Esophagus squamous epithelium (tissue), 5 donors: ENCODE measurements at regions not wholly inside any gene's neighbourhood (a gene's known extent, or its start where the extent isn't known, plus 50 kb on each side); places are given as distances from the start of the nearest gene placed in this dataset.

Experiments
- DNase-seq: peaks from one replicate; lab custom pipeline; 2025; lab: John Stamatoyannopoulos, UW
- H3K27ac ChIP-seq, 4 donors: fragments of 200-600 bp; sonication (generic); one replicate each; pipeline ENCODE4 v1.5.1; 2016 to 2019; ENCODE audit warnings: mild to moderate bottlenecking in 1 of 4
- H3K27me3 ChIP-seq, 4 donors: fragments of 200-600 bp; sonication (generic); 1 replicate in 3 of 4; 2 replicates in 1 of 4; pipeline versions ENCODE4 v1.5.1 to v1.6.0; 2017 to 2021; ENCODE audit warnings: antibody characterized with exemption in 1 of 4
- H3K36me3 ChIP-seq, 3 donors: fragments of 200-600 bp; sonication (generic); one replicate each; pipeline ENCODE4 v1.5.1; 2016 to 2019
- H3K4me1 ChIP-seq, 3 donors: fragments of 200-600 bp; sonication (generic); one replicate each; pipeline ENCODE4 v1.5.1; 2017 to 2019
- H3K4me3 ChIP-seq, 4 donors: fragments of 200-600 bp; sonication (generic); 1 replicate in 3 of 4; 2 replicates in 1 of 4; pipeline ENCODE4 v1.5.1; 2016 to 2019; ENCODE audit warnings: mild to moderate bottlenecking in 2 of 4, moderate library complexity in 1 of 4
- H3K9me3 ChIP-seq, 3 donors: fragments of 200-600 bp; sonication (generic); one replicate each; pipeline ENCODE4 v1.5.1; 2016 to 2019
- POLR2A ChIP-seq, 4 donors: fragments of 450-650 bp; IDR thresholded peaks; one replicate each; pipeline ENCODE4 v1.6.1; 2017; ENCODE audit warnings: antibody characterized with exemption in 4 of 4, mild to moderate bottlenecking in 4 of 4, moderate library complexity in 3 of 4
- WGBS, 2 donors: methylation state at CpG; one replicate each; pipeline ENCODE4 v1.1.5; 2018; 5-methylcytosine and 5-hydroxymethylcytosine counted together
- intact Hi-C: fragments of 100-400 bp; cut with DNase I; formaldehyde crosslinking; loops from one replicate; pipeline ENCODE4 v1.15.0; 2022
- TF ChIP-seq, protein P1 (sequence below), 6 experiments: fragments of 450-650 bp in 4 of 6; fragments of 200-600 bp in 2 of 6; sonication (generic) in 2 of 6; IDR thresholded peaks; one replicate each; pipeline ENCODE4 v1.5.1; 2016 to 2019; ENCODE audit warnings: antibody characterized with exemption in 6 of 6, mild to moderate bottlenecking in 4 of 6, moderate library complexity in 4 of 6
- donor health status: DM: yes; HTN: yes; CAD: no.

DNA sequence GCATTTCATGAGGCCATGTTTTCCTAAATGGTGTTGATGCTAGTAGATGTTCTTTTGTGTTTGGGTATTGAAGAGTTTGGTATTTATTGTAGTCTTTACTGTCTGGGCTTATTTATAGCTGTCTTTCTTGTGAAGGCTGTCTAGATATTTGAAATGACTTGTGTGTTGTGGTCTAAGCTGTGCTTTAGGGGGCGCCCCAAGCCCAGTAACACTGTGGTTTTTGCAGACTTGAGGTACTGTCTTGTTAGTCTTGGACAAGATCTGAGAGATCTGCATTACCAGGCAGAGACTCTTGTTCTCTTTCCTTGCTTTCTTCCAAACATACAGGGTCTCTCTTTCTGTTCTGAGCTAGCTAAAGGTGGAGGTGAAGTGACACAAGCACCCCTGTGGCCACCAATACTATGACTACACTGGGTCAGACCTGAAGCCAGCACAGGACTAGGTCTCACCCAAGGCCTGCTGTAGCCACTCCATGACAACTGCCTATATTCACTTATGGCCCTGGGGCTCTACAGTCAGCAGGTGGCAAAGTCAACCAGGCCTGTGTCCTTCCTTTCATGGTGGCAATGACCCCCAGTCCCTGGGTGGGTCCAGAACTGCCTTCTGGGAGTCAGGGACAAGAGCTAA is 152.1 kb upstream of the TBC1D5 start:
- DNase-seq = no peak
- Histone ChIP-seq H3K27ac (no peak overlapping the region), H3K9me3 (no peaks in the 10 kb centered on the region), H3K4me1 (no peaks in the 10 kb centered on the region), H3K36me3 (no peaks in the 10 kb centered on the region), H3K4me3 (no peak overlapping the region), H3K27me3 (no peaks in the 10 kb centered on the region)
- intact Hi-C loops = no loop called here
- WGBS, 2 donors = 10 to 20% methylated on average over 1 of the region's 1 CpG
- TF ChIP-seq POLR2A (IDR thresholded peaks at IDR 0.05) = no peak
- TF ChIP-seq, protein P1, sequence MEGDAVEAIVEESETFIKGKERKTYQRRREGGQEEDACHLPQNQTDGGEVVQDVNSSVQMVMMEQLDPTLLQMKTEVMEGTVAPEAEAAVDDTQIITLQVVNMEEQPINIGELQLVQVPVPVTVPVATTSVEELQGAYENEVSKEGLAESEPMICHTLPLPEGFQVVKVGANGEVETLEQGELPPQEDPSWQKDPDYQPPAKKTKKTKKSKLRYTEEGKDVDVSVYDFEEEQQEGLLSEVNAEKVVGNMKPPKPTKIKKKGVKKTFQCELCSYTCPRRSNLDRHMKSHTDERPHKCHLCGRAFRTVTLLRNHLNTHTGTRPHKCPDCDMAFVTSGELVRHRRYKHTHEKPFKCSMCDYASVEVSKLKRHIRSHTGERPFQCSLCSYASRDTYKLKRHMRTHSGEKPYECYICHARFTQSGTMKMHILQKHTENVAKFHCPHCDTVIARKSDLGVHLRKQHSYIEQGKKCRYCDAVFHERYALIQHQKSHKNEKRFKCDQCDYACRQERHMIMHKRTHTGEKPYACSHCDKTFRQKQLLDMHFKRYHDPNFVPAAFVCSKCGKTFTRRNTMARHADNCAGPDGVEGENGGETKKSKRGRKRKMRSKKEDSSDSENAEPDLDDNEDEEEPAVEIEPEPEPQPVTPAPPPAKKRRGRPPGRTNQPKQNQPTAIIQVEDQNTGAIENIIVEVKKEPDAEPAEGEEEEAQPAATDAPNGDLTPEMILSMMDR (IDR thresholded peaks at IDR 0.05) = peak in 4 of 6 experiments; percentile 5 to 70 (median 26)

DNA sequence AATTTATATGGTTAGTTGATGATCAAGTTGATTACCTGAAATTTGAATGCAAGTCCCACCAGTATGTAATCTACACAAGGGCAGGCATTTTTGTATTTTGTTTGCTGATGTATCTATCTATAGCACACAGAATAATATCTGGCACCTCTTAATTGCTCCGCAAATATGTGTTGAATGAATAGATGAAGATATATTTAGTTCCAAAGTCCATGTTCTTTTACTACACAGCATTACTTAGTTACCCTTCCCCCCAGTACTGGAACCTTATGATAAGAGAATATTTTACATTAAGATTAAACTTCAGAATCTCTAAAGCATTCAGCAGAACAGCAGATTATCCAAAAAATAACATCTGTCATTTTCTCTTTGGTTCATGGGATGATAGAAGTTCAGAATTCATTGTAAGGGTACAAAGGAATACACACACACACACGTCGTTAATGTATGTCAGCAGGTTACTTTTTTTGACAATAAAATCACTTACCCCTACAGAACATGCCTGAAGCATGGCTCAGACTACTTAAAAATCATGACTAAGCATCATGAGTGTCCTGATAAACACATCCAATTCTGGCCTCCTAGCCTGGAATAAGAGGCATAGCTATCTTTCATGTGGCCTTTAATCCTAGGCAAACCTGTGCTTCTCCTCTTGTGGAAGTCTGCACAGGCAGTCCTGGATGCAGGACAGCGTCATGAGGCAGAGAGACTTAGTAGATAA is 148.9 kb upstream of the TBC1D5 start:
- H3K36me3 ChIP-seq = no peaks in the 10 kb centered on the region
- intact Hi-C loops = no loop called here
- H3K4me1 ChIP-seq = no peaks in the 10 kb centered on the region
- TF ChIP-seq, protein P1 (IDR thresholded peaks at IDR 0.05) = no peak
- no peak for TF ChIP-seq POLR2A (IDR thresholded peaks at IDR 0.05)
- WGBS, 2 donors = 80 to 87% methylated on average over 4 of the region's 4 CpGs
- no peak for DNase-seq
- H3K4me3 ChIP-seq = no peak overlapping the region
- no peak overlapping the region for H3K27ac ChIP-seq
- H3K9me3 ChIP-seq = no peaks in the 10 kb centered on the region
- no peaks in the 10 kb centered on the region for H3K27me3 ChIP-seq

DNA sequence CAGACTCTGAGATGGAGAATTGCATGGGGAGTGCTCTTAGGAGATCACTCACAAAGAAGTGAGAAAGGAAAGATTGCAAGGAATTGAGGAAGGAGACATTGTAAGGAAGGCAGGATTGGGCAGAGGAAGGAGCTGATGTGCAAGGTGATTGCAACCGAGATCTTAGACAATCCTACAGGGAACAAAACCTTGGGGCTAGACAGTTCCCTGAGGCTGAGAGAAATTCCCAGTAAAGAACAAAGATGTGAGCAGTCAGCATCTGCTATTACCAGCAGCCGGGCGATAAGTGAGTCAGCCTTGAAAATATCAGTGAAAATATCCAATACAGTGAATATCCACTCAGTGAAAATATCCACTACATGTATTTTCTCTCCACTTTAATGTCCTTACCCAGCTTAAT is 143.6 kb upstream of the TBC1D5 start:
- H3K4me3 ChIP-seq = no peak overlapping the region
- no peaks in the 10 kb centered on the region for H3K9me3 ChIP-seq
- 80 to 94% methylated on average over 3 of the region's 3 CpGs for WGBS, 2 donors
- H3K36me3 ChIP-seq = no peaks in the 10 kb centered on the region
- H3K27me3 ChIP-seq = no peaks in the 10 kb centered on the region
- no peaks in the 10 kb centered on the region for H3K4me1 ChIP-seq
- no peak for DNase-seq
- intact Hi-C loops = no loop called here
- no peak overlapping the region for H3K27ac ChIP-seq
- TF ChIP-seq, protein P1 (IDR thresholded peaks at IDR 0.05) = no peak
- no peak for TF ChIP-seq POLR2A (IDR thresholded peaks at IDR 0.05)

DNA sequence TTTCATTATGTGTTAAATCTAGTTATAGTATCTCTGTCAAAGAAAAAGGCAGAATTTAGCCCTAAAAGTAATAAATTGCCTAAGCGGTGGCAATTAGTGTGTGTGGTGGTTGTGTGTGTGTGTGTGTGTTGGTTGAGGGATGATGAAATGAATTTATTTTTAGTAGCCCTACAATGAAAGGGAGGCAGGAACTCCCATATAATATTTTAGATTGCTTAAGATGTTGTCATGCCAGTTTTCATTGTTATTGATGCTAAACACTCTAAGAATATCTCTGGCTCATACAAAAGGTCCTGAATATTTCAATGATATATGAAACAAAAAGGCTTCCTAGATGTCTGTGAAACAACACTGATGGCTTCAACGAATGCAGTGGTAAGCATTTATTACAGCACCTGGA is 140.6 kb upstream of the TBC1D5 start:
- Histone ChIP-seq H3K9me3 (no peaks in the 10 kb centered on the region), H3K4me3 (no peak overlapping the region), H3K4me1 (no peaks in the 10 kb centered on the region), H3K27me3 (no peaks in the 10 kb centered on the region), H3K36me3 (no peaks in the 10 kb centered on the region), H3K27ac (no peak overlapping the region)
- intact Hi-C loops = no loop called here
- TF ChIP-seq POLR2A (IDR thresholded peaks at IDR 0.05) = no peak
- TF ChIP-seq, protein P1 (IDR thresholded peaks at IDR 0.05) = no peak
- 70 to 75% methylated on average over 2 of the region's 2 CpGs for WGBS, 2 donors
- no peak for DNase-seq

DNA sequence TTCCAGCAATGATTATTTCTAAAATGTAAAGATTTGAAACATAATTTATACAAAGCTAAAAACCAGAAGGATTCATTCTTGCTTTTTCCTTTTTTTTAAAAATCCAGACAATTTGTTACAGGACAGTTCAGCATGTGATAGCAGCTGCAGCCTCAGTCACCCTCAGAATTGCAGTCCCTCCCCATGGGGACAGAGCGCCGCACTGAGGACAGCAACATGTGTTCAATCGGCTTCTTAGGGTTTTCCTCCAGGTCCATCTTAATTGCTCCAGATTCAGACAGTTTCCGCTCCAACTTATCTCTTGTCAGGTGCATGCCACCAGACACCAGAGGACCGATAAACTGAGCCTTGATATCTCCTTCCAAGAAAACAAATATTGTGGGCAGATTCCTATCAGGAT is 134.9 kb upstream of the TBC1D5 start:
- 82 to 87% methylated on average over 5 of the region's 5 CpGs for WGBS, 2 donors
- intact Hi-C loops = no loop called here
- no peak overlapping the region for H3K4me3 ChIP-seq

More for the DNA sequence above, 134.9 kb upstream of the TBC1D5 start:
- H3K36me3 ChIP-seq = no peaks in the 10 kb centered on the region
- TF ChIP-seq, protein P1 (IDR thresholded peaks at IDR 0.05) = no peak
- TF ChIP-seq POLR2A (IDR thresholded peaks at IDR 0.05) = no peak
- H3K27me3 ChIP-seq = no peaks in the 10 kb centered on the region
- H3K27ac ChIP-seq = no peak overlapping the region
- H3K4me1 ChIP-seq = no peaks in the 10 kb centered on the region
- H3K9me3 ChIP-seq = no peaks in the 10 kb centered on the region
- DNase-seq = no peak
